Neural cell (in vitro differentiated cells): ENCODE measurements at regions not wholly inside any gene's neighbourhood (a gene's known extent, or its start where the extent isn't known, plus 50 kb on each side); places are given as distances from the start of the nearest gene placed in this dataset.

ENCODE experiments used
- CTCF ChIP-seq: fragments of 450-650 bp; IDR thresholded peaks from 2 replicates; pipeline ENCODE4 v1.5.1; 2014; ENCODE audit warnings: antibody characterized with exemption, mild to moderate bottlenecking, moderate library complexity; ENCODE audit not compliant: poor library complexity, severe bottlenecking
- TAF1 ChIP-seq: IDR thresholded peaks from 2 replicates; pipeline ENCODE4 v1.6.1; 2012; ENCODE audit warnings: low read depth

GRCh38 chr13:60629158-60629557, 232.1 kb downstream of the TDRD3 start:
- TF ChIP-seq CTCF (no peak), TAF1 (no peak)
